GM12874 (cell line): ENCODE measurements at regions not wholly inside any gene's neighbourhood (a gene's known extent, or its start where the extent isn't known, plus 50 kb on each side); places are given as distances from the start of the nearest gene placed in this dataset.

Source experiments
- CTCF ChIP-seq: IDR thresholded peaks from 2 replicates; pipeline ENCODE4 v1.5.1; 2011; ENCODE audit warnings: low read depth, mild to moderate bottlenecking, control low read depth, low read length, moderate library complexity; ENCODE audit not compliant: insufficient read depth

- TF ChIP-seq CTCF = no peak
Measured at GRCh38 chr21:38752051-38752505, 53.7 kb upstream of the ETS2 start.

- no peak for TF ChIP-seq CTCF
Measured at GRCh38 chr21:38753114-38753513, 52.6 kb upstream of the ETS2 start.

- no peak for TF ChIP-seq CTCF
Measured at GRCh38 chr21:38753557-38753971, 52.2 kb upstream of the ETS2 start.
